GM21360 (cell line): ENCODE measurements at regions not wholly inside any gene's neighbourhood (a gene's known extent, or its start where the extent isn't known, plus 50 kb on each side); places are given as distances from the start of the nearest gene placed in this dataset.
"Not testable (repeated sequence)": the region's sequence is repeated elsewhere in the genome, so short reads cannot be mapped to it uniquely, and the experiment has no call there.

Experiments used
- ATAC-seq: cut with Tn5 transposase; IDR thresholded peaks from one replicate; pipeline ENCODE4 v1.9.1; 2021; ENCODE audit warnings: mild to moderate bottlenecking, moderate library complexity; ENCODE audit not compliant: unreplicated experiment

DNA sequence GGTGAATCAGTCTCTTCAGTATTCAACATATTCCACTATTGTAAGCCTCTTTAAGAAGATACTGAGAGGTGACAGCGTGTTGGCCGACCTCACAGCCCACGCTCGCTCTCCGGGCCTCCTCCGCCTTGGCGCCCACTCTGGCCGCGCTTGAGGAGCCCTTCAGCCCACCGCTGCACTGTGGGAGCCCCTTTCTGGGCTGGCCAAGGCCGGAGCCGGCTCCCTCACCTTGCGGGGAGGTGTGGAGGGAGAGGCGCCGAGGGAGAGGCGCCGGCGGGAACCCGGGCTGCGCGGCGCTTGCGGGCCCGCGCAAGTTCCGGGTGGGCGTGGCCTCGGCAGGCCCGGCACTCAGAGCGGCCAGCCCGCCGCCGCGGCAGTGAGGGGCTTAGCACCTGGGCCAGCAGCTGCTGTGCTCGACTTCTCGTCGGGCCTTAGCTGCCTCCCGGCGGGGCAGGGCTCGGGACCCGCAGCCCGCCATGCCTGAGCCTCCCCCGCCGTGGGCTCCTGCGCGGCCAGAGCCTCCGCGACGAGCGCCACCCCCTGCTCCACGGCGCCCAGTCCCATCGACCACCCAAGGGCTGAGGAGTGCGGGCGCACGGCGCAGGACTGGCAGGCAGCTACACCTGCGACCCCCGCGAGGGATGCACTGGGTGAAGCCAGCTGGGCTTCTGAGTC is 306.4 kb downstream of the SEMA3D start:
- not testable (repeated sequence) for ATAC-seq

DNA sequence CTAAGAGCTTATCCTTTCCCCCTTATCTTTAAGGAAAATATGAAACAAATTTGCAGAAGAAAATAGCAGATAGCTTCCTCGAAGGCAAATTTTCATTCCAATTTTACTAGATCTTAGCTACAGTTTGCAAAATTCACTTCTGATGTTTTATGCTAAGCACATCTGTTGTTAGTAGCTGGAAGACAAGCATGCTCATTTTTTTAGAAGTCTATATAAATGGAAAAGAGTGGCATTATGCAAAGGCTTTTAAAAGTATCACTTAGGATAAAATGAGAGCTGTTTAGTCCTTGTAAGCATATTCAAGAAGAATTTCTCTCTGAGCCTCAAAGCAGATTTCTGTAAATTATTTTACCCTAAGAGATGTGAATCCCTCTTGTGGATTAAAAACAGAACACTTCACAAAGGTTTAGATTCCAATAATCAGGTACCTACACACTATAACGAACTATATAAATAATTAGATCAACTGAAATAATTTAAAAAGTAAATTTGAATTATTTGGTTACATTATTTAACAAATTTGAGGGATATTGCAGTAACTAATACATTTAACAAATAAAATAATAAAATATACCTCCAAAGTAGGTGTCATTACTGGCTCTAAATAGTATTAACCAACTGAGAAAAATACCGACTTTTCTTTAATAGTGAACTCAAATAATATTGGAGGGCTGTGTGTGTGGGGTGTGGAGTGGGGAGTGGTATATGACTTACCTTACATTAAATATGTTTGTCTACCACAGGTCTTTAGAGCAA is 307.1 kb downstream of the SEMA3D start:
- no peak for ATAC-seq

DNA sequence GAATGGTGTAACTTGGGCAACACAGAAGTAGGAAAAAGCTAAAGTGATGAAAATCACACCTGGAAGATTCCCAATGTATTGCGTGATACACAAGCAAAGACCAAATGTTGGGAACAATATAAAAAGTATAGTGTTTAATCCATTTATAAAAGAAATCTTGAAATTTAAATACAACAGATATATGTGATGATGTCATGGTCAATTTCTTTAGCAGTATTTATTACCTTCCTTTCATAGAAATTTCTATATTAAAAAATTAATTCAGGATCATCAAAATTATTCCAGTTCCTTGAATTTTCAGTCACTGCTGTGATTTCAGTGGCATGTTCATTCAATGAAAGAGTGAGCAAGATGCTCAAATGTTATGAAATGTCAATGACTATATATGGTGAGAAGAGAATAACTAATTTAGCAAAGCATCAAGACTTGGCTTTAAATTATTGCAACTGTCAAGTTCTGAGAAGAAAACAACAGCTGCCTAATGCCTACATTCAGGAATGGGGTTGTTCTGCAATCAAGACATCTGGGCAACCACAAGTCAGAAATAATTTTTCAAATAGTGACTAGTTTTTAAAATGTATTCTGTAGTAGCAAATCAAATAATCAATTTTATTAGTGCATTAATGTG is 308.8 kb downstream of the SEMA3D start:
- no peak for ATAC-seq

DNA sequence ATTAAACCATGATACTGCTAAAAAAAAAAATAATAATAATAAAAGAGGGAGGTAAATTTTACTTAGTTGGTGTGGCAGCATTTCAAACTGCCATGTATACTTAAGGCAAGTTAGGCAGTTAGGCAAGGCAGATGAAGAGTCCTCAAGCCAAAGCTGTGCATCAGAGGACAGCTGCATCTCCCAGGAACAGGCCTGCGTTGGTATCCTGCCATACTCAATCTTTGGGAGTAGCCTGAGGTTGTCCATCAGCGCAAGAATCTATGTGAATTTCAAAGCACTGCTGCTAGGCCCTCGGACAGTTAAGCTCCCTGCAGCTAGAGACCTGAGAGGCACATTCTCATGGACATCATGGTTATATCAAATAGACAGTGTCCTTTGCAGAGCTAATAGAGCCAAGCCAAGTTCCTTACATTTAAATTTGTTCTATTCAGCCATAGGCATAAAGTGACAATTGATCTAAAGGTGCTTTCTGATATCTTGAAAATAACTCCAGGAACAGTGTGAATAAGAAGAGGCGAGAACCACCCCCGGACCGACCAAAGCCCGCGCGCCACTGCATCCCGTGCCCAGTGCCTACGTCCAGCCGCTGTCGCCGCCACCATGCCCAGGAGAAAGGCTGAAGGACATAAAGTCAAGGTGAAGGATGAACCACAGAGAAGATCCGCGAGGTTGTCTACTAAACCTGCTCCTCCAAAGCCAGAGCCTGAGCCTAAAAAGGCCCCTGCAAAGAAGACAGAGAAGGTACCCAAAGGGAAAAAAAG is 310.6 kb downstream of the SEMA3D start:
- ATAC-seq, result no peak

DNA sequence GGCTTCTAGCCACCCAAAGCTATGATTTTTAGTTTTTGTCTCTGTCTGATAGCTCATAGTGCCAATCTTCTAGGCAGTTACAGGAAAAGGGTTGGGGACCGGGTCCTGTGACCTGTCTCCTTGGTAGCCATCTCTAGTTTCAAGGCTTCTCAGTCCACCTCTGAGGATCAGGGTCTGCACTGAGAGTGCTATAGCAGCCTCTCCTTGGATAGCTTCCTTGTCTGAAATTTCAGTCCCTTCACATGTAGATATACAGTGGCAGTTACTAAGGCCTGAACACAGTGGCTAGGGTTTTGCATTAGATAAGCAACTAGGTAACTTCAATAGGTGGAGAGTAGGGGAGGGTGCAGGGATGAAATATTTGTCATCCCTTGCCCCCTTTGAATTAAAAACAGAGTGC is 321.3 kb downstream of the SEMA3D start:
- ATAC-seq, result no peak

DNA sequence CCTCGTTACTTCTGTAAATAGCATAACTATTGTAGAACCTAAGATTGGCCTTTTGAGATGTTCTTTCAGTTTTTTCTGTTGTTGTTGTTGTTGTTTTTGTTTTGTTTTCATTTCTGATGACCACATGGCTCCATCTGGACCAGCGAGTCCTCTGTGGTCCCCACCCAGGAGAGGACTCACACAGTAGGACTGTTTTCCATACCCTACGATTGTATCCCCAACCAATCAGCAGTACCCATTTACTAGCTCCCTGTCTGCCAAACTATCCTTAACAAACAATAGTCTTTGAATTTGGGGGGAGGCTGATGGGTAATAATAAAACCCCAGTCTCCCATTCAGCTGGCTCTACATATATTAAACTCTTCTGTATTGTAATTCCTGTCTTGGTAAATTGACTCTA is 329.5 kb downstream of the SEMA3D start:
- no peak for ATAC-seq

DNA sequence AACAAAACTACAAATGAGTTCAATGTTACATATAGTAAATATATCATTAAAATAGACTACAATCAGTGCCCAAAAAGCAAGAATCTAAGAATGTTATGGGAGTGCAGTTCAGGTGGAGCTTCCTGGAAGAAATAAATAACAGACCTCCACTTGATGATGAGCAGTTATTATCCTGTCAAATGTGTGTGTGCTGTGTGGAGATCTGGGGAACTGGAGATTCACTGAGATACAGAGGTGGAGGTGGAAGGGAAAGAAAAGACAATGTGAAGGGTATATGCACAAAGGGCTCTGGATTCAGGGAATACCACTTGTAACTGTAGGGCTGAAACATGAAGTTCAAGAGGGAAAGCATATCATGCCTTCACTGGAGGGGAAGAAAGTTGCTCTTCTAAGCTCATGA is 331.1 kb downstream of the SEMA3D start:
- no peak for ATAC-seq

DNA sequence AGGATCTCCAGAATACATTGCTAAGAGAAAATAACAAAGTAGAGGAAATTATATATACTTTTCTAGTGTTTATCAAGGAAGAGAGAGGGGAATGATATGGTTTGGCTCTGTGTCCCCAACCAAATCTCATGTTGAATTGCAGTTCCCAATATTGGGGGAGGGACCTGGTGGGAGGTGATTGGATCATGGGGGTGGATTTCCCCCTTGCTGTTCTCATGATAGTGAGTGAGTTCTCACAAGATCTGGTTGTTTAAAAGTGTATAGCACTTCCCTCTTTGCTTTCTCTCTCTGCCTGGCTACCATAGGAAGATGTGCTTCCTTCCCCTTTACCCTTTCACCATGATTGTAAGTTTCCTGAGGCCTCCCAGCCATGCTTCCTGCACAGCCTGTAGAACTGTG is 337.9 kb downstream of the SEMA3D start:
- not testable (repeated sequence) for ATAC-seq

DNA sequence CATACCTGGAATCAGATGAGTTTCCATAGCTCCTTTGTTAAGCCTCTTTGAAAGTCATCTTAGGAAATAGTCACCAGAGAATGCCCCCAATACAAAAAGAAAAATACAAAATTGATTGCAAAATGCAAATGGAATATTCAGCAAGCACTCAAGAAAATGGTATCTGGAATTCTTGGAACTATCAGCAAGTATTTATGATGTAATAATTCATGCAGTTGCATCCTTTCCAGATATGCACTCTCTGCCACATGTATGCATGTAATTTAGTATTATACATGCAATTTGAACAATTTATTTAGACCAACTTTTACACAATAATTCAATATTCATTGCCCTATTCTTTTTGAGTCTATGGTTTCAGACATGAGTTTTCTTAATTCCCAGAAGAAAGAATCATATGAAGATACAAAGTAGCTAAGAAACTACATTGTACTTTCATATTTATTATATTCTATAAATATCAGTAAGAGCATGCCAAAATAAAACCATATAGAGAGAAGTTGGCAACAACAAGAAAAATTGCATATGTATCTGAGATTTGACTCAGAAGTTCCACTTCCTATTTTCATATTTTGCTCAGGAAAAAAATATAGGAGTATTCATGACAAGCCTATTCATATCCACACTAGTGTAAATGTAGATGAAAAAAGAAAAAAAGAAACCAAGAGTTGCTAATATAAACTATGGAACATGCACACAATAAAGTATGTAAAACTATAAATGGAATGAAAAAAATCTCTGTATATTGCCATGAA is 338.5 kb downstream of the SEMA3D start:
- ATAC-seq, result no peak

DNA sequence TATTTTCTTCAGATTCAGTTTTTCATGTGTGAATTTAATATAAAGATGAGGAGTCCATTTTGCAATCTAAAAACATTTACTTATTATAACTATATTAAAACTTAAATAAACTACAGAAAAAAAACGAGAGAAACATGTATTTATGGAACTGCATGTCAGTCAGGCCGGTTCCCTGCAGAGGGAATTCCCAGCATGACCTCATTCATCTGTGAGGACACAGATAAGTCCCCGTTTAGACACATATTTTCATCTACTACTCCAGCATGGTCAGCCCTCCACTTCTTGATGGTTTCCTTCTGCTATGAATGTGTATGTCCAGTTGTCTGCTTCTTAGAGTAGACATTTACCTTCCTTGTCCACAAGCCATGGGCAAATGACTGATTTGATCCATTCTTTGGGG is 339.1 kb downstream of the SEMA3D start:
- no peak for ATAC-seq

DNA sequence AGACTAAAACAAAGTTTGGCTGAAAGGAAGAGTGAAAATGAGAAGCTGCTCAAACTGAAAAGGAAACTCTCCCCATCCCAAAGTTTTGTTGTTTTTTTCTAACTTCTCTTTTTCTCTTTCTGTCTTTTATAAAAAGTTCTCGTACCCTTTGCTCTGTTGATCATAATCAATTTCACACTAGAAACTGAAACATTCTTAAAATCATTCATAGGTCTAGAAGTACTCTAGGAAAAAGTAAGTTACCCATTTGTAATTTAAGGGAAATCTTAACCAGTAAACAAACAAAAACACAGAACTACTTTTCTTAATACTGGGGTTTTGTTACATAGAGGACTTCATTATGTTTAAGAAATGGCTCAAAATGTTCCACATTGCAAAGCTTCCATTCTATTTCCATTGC is 339.8 kb downstream of the SEMA3D start:
- no peak for ATAC-seq

DNA sequence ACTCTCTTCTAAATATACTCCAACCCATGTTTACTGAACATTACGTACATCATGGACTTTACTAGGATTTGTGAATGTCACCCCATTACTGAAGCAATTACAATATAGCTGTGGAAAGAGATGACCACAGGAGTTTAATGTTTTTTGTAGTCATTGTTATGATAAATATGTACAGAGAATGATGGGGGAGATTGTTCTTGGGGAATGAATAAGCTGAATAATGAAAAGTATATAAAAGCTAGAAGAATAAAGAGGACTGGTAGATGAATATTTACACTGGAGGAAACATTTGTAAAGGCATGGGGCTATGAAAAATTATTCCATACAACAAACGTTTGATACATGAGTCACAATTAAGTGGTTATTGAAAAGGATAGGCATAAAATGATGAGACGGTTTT is 340.9 kb downstream of the SEMA3D start:
- ATAC-seq, result no peak

DNA sequence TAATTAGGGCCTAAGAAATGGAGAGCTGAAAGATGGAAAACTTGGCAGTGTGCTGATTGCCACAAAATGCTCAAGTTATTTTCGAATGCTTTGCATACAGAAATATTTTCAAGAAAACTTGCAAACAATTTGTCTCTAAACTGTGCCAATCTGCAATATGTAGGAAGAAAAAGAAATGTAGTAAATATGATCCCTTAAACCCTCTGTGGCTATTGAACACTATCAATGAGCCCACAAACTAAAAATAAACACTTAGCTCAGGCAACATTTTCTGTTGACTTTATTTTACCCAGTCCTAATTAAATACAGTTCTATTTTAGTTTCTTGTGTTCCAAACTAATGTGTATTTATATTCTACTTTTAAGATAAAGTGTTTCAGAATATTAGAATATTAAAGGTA is 342.1 kb downstream of the SEMA3D start:
- no peak for ATAC-seq

DNA sequence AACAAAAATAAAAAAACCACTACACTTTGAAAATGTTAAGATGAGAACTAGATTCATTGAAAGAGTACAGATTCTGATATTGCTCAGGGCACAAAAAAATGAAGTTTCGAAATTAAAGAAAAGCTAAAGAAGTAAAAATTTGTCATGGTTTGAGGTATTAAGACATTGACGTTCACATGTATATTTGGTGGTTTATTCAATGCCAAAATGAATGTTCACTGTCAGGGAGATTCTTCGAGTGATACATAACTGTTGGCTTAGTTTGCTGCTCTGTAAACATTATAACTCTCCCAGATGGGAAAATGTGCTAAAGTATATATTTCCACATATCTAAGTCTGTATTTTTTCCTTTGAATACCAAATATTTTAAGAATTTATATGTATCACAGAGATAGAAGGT is 345.0 kb downstream of the SEMA3D start:
- ATAC-seq, result no peak

DNA sequence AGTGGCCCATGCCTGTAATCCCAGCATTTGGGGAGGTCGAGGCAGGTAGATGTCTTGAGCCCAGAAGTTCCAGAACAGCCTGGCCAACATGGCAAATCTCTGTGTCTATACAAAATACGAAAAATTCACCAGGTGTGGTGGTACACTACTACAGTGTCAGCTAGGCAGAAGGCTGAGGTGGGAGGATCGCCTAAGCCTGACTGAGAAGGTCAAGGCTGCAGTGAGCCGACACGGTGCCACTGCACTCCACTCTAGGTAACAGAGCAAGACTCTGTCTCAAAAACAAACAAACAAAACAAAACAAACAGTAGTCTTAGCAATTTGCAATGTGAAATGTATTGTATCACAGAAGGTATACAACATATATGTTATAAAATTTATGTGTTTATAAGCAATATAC is 348.0 kb downstream of the SEMA3D start:
- ATAC-seq, result no peak

DNA sequence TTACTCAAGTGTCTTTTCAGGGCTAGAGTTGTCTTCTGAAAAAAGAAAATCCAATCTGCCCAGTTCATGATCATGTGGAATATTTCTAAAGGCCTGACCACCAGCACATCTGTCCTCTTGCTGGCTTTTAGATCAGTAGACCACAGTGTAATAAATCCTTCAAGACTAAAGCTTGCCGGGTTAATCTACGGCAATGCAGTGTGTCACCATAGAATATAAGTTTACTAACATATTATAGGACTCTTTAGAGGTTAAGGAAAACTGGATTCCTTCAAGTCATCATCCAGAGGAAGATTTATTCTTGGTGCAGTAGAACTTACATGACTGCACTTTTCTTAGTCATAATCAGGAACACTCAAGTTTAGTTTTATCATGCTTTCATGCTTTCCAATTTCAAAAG is 349.5 kb downstream of the SEMA3D start:
- ATAC-seq, result no peak

DNA sequence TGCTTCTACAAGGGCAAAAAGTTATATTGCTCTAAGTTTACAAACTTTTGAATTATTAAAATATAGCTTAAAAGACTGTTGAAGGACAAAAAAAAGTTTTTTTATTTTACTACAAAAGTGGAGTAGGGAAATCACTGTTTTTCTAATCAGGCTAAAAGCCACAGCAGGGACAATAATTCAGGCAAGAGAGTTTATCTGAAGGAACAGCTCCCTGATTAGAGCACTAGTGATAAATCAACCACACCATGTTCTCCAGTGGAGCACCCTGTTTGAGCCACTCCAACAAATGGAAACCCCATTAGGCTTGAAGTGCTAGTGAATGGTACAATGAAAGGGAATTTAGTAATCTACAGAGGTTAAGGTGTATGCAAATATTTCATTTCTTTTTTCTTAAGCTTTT is 357.1 kb downstream of the SEMA3D start:
- no peak for ATAC-seq

DNA sequence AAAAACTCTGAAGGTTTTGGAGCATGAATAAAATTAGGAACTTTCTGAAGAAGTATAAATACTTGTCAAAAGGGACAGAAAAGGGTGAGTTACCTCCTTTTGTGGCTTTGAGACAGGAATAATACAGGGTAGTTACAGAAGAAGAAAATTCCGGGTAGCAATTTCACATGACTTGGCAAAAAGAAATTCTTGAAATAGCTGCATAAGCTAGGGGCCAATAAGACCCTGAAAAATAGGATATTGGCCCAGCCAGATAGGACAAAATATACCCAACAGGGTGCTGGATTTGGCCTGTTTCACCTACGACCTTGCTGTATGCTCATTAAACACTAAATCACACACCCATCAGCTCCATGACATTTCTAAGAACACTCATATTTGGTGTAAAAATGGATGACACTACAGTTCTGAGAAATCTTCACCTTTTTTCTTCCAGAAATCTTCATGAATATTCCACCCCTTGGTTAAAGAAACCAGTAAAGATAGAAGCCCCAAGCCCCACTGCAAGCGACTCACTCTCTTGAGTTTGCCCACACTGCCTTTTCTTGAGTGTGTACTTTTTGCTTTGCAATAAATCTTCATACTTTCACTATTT is 362.7 kb downstream of the SEMA3D start:
- ATAC-seq, result no peak

DNA sequence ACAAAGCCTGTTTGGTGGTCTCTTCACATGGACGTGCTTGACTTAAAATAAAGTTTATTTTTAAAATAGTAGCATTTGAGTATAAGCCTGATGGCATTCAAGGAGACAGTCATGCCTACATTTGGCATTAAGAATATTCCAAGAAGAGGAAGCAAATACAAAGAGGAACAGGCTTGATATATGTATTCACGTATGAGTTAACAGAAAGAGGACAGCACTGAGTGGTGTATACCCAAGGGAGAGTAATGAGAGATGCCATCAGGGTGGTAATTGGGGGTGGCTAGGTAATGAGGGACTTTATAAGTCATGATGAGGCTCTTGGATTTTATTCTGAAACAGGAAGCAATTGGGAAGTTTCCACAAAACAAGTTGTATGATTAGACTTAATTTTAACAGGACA is 363.3 kb downstream of the SEMA3D start:
- ATAC-seq, result no peak

DNA sequence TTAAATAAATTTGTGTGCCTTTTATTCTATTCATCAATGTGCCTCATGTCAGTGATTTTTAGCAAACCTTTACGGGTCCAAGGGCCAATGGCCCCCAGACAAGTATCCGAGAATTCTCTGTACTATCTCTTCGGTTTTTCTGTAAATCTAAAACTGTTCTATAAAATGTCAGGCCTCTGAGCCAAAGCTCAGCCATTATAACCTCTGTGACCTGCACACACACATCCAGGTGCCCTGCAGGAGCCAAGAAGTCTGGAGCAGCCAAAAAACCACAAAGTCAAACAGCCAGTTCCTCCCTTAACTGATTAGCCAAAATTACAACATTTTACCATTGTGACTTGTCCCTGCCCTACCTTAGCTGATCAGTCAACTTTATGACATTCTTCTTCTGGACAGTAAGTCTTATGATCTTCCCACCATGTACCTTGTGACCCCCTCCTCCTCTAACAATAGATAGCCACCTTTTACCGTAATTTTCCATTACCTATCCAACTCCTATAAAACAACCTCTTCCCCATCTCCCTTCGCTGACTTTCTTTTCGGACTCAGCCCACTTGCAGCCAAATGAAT is 363.8 kb downstream of the SEMA3D start:
- no peak for ATAC-seq
